ENCODE measurements at regions not wholly inside any gene's neighbourhood (a gene's known extent, or its start where the extent isn't known, plus 50 kb on each side); places are given as distances from the start of the nearest gene placed in this dataset.

- TF ChIP-seq, protein P1, sequence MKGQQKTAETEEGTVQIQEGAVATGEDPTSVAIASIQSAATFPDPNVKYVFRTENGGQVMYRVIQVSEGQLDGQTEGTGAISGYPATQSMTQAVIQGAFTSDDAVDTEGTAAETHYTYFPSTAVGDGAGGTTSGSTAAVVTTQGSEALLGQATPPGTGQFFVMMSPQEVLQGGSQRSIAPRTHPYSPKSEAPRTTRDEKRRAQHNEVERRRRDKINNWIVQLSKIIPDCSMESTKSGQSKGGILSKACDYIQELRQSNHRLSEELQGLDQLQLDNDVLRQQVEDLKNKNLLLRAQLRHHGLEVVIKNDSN (CRISPR knock-in tag; IDR thresholded peaks at IDR 0.05) = no peak
- TF ChIP-seq ATF6 (CRISPR knock-in tag; IDR thresholded peaks at IDR 0.05) = no peak
- no peak for TF ChIP-seq ZNF232 (CRISPR knock-in tag; IDR thresholded peaks at IDR 0.05)
These were observed 289.6 kb upstream of the SMIM31 start (continued) for GRCh38 chr4:164464313-164464712.

DNA sequence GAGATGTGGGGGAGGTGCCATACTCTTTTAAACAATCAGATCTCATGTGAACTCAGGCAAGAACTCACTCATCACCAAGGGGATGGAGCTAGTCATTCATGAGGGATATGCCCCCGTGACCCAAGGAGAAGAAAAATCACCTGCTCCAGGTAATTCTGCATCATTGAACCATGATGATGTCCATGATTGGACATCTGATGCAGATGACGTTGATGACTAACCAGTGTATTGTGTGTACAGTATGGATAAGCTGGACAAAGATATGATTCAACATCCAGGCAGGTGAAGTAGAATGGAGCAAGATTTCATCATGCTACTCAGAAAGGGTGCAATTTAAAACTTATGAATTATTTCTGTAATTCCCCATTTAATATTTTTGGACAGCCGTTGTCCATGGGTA lies 286.4 kb upstream of the SMIM31 start:
- H3K4me1 Mint-ChIP-seq = peaks cover 19% of the 10 kb centered on the region
- ATAC-seq (no peak), DNase-seq (ENCODE audit: low spot score) (no peak)
- no peaks in the 10 kb centered on the region; the same call in 1 of the 2 replicates for H3K9me3 Mint-ChIP-seq
- peaks cover 7% of the 10 kb centered on the region for H3K27me3 Mint-ChIP-seq (ENCODE audit: low read depth)
- no peaks in the 10 kb centered on the region for H3K36me3 Mint-ChIP-seq
- CTCF ChIA-PET = no interaction called here
- H3K27ac Mint-ChIP-seq = no peak overlapping the region
- POLR2A ChIA-PET = no interaction called here
- no peak for TF ChIP-seq GTF2I (CRISPR knock-in tag; conservative IDR thresholded peaks at IDR 0.05)
- TF ChIP-seq, protein P2, sequence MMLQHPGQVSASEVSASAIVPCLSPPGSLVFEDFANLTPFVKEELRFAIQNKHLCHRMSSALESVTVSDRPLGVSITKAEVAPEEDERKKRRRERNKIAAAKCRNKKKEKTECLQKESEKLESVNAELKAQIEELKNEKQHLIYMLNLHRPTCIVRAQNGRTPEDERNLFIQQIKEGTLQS (CRISPR knock-in tag; conservative IDR thresholded peaks at IDR 0.05) = no peak
- H3K4me3 Mint-ChIP-seq = no peak overlapping the region

DNA sequence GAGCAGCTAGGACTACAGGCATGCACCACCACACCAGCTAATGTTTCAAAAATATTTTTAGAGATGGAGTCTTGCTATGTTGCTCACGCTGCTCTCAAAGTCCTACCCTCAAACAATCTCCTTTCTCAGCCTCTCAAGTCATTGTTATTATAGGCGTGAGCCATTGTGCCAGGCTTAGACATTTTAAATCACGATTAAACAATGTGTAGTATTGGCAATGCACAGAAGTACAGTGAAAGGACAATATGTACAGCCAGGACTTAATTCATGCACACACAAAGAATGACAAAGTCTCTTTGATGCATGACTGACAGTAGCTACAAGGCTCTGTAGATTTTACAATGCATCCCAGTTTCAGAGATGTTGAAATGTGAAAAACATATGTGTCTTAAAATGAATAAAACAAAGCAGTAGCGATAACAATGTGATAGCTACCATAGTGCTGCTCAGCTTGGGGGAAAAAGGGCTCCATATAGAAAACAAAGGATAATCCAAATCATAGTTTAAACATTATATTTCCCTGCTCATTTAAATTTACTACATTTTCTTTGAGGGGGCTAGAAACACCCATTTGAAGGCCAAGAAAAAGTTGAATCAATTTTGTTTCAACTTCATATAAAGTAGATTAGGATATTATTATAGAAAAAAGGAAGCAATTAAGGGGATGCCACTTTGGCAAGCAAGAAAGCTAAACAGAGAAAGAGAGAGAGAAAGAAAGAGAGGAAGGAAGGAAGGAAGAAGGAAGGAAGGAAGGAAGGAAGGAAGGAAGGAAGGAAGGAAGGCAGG lies 272.4 kb upstream of the SMIM31 start:
- no peaks in the 10 kb centered on the region for H3K4me1 Mint-ChIP-seq
- H3K27ac Mint-ChIP-seq = no peak overlapping the region
- no peak overlapping the region for H3K4me3 Mint-ChIP-seq
- TF ChIP-seq ELF4 (CRISPR knock-in tag; IDR thresholded peaks at IDR 0.05; ENCODE audit: low read depth) (no peak), NFYB (CRISPR knock-in tag; conservative IDR thresholded peaks at IDR 0.05; ENCODE audit: low read depth) (no peak), MYBL2 (CRISPR knock-in tag; IDR thresholded peaks at IDR 0.05) (no peak), CREB1 (CRISPR knock-in tag; IDR thresholded peaks at IDR 0.05) (no peak), FOXJ3 (CRISPR knock-in tag; IDR thresholded peaks at IDR 0.05; ENCODE audit: borderline replicate concordance) (no peak), JAZF1 (CRISPR knock-in tag; IDR thresholded peaks at IDR 0.05) (no peak)
- TF ChIP-seq, protein P3, sequence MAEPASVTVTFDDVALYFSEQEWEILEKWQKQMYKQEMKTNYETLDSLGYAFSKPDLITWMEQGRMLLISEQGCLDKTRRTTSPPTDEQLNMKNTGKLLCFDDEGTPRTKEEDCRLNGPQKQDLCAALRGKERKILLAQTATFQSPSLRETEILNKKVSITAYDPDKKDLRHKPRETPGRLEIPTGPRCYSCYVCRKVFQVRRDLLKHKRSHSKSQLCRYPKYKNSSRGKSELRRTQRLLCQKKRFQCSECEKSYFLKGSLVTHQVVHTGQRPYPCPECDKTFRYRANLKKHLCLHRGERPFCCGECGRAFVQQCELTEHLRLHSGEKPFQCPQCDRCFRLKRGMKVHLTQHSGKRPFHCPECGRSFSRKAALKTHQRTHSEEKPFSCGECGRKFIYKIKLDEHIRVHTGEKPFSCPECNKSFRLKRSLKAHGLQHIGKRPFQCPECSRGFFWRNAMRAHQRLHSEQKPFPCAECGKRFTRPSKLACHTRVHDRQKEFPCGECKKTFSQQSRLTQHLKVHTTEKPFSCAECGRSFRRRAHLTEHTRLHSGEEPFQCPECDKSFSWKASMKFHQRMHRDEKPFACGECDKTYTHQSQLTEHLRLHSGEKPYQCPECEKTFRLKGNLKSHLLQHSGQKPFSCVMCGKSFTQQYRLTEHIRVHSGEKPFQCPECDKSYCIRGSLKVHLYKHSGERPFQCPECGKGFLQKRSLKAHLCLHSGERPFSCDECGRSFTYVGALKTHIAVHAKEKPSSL (CRISPR knock-in tag; conservative IDR thresholded peaks at IDR 0.05) = no peak
- TF ChIP-seq, protein P4, sequence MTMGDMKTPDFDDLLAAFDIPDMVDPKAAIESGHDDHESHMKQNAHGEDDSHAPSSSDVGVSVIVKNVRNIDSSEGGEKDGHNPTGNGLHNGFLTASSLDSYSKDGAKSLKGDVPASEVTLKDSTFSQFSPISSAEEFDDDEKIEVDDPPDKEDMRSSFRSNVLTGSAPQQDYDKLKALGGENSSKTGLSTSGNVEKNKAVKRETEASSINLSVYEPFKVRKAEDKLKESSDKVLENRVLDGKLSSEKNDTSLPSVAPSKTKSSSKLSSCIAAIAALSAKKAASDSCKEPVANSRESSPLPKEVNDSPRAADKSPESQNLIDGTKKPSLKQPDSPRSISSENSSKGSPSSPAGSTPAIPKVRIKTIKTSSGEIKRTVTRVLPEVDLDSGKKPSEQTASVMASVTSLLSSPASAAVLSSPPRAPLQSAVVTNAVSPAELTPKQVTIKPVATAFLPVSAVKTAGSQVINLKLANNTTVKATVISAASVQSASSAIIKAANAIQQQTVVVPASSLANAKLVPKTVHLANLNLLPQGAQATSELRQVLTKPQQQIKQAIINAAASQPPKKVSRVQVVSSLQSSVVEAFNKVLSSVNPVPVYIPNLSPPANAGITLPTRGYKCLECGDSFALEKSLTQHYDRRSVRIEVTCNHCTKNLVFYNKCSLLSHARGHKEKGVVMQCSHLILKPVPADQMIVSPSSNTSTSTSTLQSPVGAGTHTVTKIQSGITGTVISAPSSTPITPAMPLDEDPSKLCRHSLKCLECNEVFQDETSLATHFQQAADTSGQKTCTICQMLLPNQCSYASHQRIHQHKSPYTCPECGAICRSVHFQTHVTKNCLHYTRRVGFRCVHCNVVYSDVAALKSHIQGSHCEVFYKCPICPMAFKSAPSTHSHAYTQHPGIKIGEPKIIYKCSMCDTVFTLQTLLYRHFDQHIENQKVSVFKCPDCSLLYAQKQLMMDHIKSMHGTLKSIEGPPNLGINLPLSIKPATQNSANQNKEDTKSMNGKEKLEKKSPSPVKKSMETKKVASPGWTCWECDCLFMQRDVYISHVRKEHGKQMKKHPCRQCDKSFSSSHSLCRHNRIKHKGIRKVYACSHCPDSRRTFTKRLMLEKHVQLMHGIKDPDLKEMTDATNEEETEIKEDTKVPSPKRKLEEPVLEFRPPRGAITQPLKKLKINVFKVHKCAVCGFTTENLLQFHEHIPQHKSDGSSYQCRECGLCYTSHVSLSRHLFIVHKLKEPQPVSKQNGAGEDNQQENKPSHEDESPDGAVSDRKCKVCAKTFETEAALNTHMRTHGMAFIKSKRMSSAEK (CRISPR knock-in tag; IDR thresholded peaks at IDR 0.05; ENCODE audit: borderline replicate concordance) = no peak
- TF ChIP-seq, protein P5, sequence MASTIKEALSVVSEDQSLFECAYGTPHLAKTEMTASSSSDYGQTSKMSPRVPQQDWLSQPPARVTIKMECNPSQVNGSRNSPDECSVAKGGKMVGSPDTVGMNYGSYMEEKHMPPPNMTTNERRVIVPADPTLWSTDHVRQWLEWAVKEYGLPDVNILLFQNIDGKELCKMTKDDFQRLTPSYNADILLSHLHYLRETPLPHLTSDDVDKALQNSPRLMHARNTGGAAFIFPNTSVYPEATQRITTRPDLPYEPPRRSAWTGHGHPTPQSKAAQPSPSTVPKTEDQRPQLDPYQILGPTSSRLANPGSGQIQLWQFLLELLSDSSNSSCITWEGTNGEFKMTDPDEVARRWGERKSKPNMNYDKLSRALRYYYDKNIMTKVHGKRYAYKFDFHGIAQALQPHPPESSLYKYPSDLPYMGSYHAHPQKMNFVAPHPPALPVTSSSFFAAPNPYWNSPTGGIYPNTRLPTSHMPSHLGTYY (CRISPR knock-in tag; IDR thresholded peaks at IDR 0.05) = no peak
- ChIA-PET POLR2A (interaction anchor here (0.8 kb wide), 1 partner anchor 155 kb away, joined by 5 read pairs; no protein-coding TSS in a partner anchor), CTCF (no interaction called here)
- ATAC-seq (no peak), DNase-seq (ENCODE audit: low spot score) (no peak)
- H3K27me3 Mint-ChIP-seq (ENCODE audit: low read depth) = no peaks in the 10 kb centered on the region
- no peaks in the 10 kb centered on the region for H3K36me3 Mint-ChIP-seq
- peaks cover 2% of the 10 kb centered on the region; the same call in 1 of the 2 replicates for H3K9me3 Mint-ChIP-seq

Measured in WTC11 (cell line).